ENCODE measurements at regions not wholly inside any gene's neighbourhood (a gene's known extent, or its start where the extent isn't known, plus 50 kb on each side); places are given as distances from the start of the nearest gene placed in this dataset.

- DNase-seq (no peak), ATAC-seq (no peak)
- H3K27me3 ChIP-seq (ENCODE audit: control insufficient read depth, insufficient read depth, low read length): no peaks in the 10 kb centered on the region
- H3K9me3 ChIP-seq (ENCODE audit: control insufficient read depth, insufficient read depth, low read length): peaks cover 2% of the 10 kb centered on the region
- H3K4me1 ChIP-seq (ENCODE audit: control insufficient read depth, insufficient read depth, low read length): no peaks in the 10 kb centered on the region
- Mint-ChIP-seq H3K4me3 (no peak overlapping the region), H3K27ac (no peak overlapping the region), H3K27me3 (ENCODE audit: low read depth in 2 of 2) (no peaks in the 10 kb centered on the region), H3K9me3 (peaks cover 8 to 17% of the 10 kb centered on the region in 2 donors), H3K36me3 (no peaks in the 10 kb centered on the region), H3K4me1 (no peaks in the 10 kb centered on the region)
- H3K4me3 ChIP-seq (ENCODE audit: low read length): no peak overlapping the region
- 81% methylated on average over 15 of the region's 16 CpGs for WGBS (ENCODE audit: insufficient coverage)
- no peaks in the 10 kb centered on the region for H3K36me3 ChIP-seq (ENCODE audit: control insufficient read depth, insufficient read depth, low read length)
- no peak for TF ChIP-seq CTCF (IDR thresholded peaks at IDR 0.05)
- H3K27ac ChIP-seq (ENCODE audit: low read length): no peak overlapping the region
- intact Hi-C loops (cut with micrococcal nuclease): no loop called here
Measured at GRCh38 chr9:13513716-13514444, 234.4 kb upstream of the MPDZ start.

GRCh38 chr9:13513286-13513685 is 233.8 kb upstream of the MPDZ start:
- WGBS (ENCODE audit: insufficient coverage): 48% methylated on average over 4 of the region's 6 CpGs
- H3K27me3 ChIP-seq (ENCODE audit: control insufficient read depth, insufficient read depth, low read length): no peaks in the 10 kb centered on the region
- H3K36me3 ChIP-seq (ENCODE audit: control insufficient read depth, insufficient read depth, low read length): no peaks in the 10 kb centered on the region
- H3K27me3 Mint-ChIP-seq (ENCODE audit: low read depth in 2 of 2): no peaks in the 10 kb centered on the region
- H3K4me3 ChIP-seq (ENCODE audit: low read length): no peak overlapping the region
- no peak overlapping the region for H3K27ac ChIP-seq (ENCODE audit: low read length)
- DNase-seq: no peak
- ATAC-seq: no peak
- no peak overlapping the region for H3K4me3 Mint-ChIP-seq
- TF ChIP-seq CTCF (IDR thresholded peaks at IDR 0.05): no peak
- H3K36me3 Mint-ChIP-seq: no peaks in the 10 kb centered on the region
- no peaks in the 10 kb centered on the region for H3K4me1 Mint-ChIP-seq
- no peaks in the 10 kb centered on the region for H3K4me1 ChIP-seq (ENCODE audit: control insufficient read depth, insufficient read depth, low read length)
- intact Hi-C loops (cut with micrococcal nuclease): no loop called here
- H3K9me3 Mint-ChIP-seq: peaks cover 8 to 17% of the 10 kb centered on the region in 2 donors
- peaks cover 2% of the 10 kb centered on the region for H3K9me3 ChIP-seq (ENCODE audit: control insufficient read depth, insufficient read depth, low read length)
- H3K27ac Mint-ChIP-seq: no peak overlapping the region

- Mint-ChIP-seq H3K4me3 (no peak overlapping the region), H3K9me3 (peaks cover 8 to 14% of the 10 kb centered on the region in 2 donors), H3K4me1 (no peaks in the 10 kb centered on the region), H3K36me3 (no peaks in the 10 kb centered on the region), H3K27me3 (ENCODE audit: low read depth in 2 of 2) (no peaks in the 10 kb centered on the region), H3K27ac (no peak overlapping the region)
- ATAC-seq (no peak), DNase-seq (no peak)
- Histone ChIP-seq H3K4me3 (ENCODE audit: low read length) (no peak overlapping the region), H3K27ac (ENCODE audit: low read length) (no peak overlapping the region), H3K9me3 (ENCODE audit: control insufficient read depth, insufficient read depth, low read length) (peaks cover 2% of the 10 kb centered on the region), H3K4me1 (ENCODE audit: control insufficient read depth, insufficient read depth, low read length) (no peaks in the 10 kb centered on the region), H3K27me3 (ENCODE audit: control insufficient read depth, insufficient read depth, low read length) (no peaks in the 10 kb centered on the region), H3K36me3 (ENCODE audit: control insufficient read depth, insufficient read depth, low read length) (no peaks in the 10 kb centered on the region)
- no peak for TF ChIP-seq CTCF (IDR thresholded peaks at IDR 0.05)
- intact Hi-C loops (cut with micrococcal nuclease): no loop called here
Measured at GRCh38 chr9:13508681-13509080, 229.2 kb upstream of the MPDZ start.

- no peak for DNase-seq
- Histone ChIP-seq H3K36me3 (ENCODE audit: control insufficient read depth, insufficient read depth, low read length) (no peaks in the 10 kb centered on the region), H3K27ac (ENCODE audit: low read length) (no peak overlapping the region), H3K4me1 (ENCODE audit: control insufficient read depth, insufficient read depth, low read length) (no peaks in the 10 kb centered on the region), H3K4me3 (ENCODE audit: low read length) (no peak overlapping the region), H3K27me3 (ENCODE audit: control insufficient read depth, insufficient read depth, low read length) (no peaks in the 10 kb centered on the region), H3K9me3 (ENCODE audit: control insufficient read depth, insufficient read depth, low read length) (peaks cover 2% of the 10 kb centered on the region)
- Mint-ChIP-seq H3K9me3 (peaks cover 8 to 19% of the 10 kb centered on the region in 2 donors), H3K4me1 (no peaks in the 10 kb centered on the region), H3K27ac (no peak overlapping the region), H3K36me3 (no peaks in the 10 kb centered on the region), H3K4me3 (no peak overlapping the region), H3K27me3 (ENCODE audit: low read depth in 2 of 2) (no peaks in the 10 kb centered on the region)
- intact Hi-C loops (cut with micrococcal nuclease): no loop called here
- no peak for TF ChIP-seq CTCF (IDR thresholded peaks at IDR 0.05)
- WGBS (ENCODE audit: insufficient coverage): 71% methylated on average over 2 of the region's 2 CpGs
- ATAC-seq: no peak
Measured at GRCh38 chr9:13508086-13508485, 228.6 kb upstream of the MPDZ start.

Data from natural killer cell (primary cell).